ENCODE measurements at regions not wholly inside any gene's neighbourhood (a gene's known extent, or its start where the extent isn't known, plus 50 kb on each side); places are given as distances from the start of the nearest gene placed in this dataset.

GRCh38 chr2:241924069-241924908 lies 54.8 kb downstream of the RTP5 start:
- Histone ChIP-seq H3K9ac (ENCODE audit: extremely low read depth, low read length, poor library complexity, severe bottlenecking) (no peak overlapping the region), H3K4me1 (ENCODE audit: control insufficient read depth, insufficient read depth, low read length) (no peaks in the 10 kb centered on the region), H3K27ac (ENCODE audit: low read depth, low read length) (no peak overlapping the region), H3K27me3 (ENCODE audit: control insufficient read depth, insufficient read depth, low read length, poor library complexity, severe bottlenecking) (no peaks in the 10 kb centered on the region), H3K9me3 (ENCODE audit: control insufficient read depth, low read length) (no peaks in the 10 kb centered on the region), H3K36me3 (ENCODE audit: control insufficient read depth, insufficient read depth, low read length) (no peaks in the 10 kb centered on the region), H3K4me3 (ENCODE audit: low read length) (no peak overlapping the region)
- no peaks in the 10 kb centered on the region for H3K4me1 Mint-ChIP-seq
- 83 to 89% methylated on average over 2 to 11 of the region's 11 CpGs for WGBS, 2 experiments (ENCODE audit: insufficient coverage in 1 of 2, insufficient read length in 1 of 2)
- TF ChIP-seq CTCF (conservative IDR thresholded peaks at IDR 0.05) = no peak
- H3K9me3 Mint-ChIP-seq = no peaks in the 10 kb centered on the region
- H3K27ac Mint-ChIP-seq = no peak overlapping the region
- H3K4me3 Mint-ChIP-seq = no peak overlapping the region
- H3K27me3 Mint-ChIP-seq (ENCODE audit: insufficient read depth) = no peaks in the 10 kb centered on the region
- DNase-seq = peak; percentile 38
- no peaks in the 10 kb centered on the region for H3K36me3 Mint-ChIP-seq (ENCODE audit: low read depth)

GRCh38 chr2:241924909-241925250 lies 55.4 kb downstream of the RTP5 start:
- Histone ChIP-seq H3K36me3 (ENCODE audit: control insufficient read depth, insufficient read depth, low read length) (no peaks in the 10 kb centered on the region), H3K27ac (ENCODE audit: low read depth, low read length) (no peak overlapping the region), H3K27me3 (ENCODE audit: control insufficient read depth, insufficient read depth, low read length, poor library complexity, severe bottlenecking) (no peaks in the 10 kb centered on the region), H3K4me3 (ENCODE audit: low read length) (no peak overlapping the region), H3K9ac (ENCODE audit: extremely low read depth, low read length, poor library complexity, severe bottlenecking) (no peak overlapping the region), H3K9me3 (ENCODE audit: control insufficient read depth, low read length) (no peaks in the 10 kb centered on the region), H3K4me1 (ENCODE audit: control insufficient read depth, insufficient read depth, low read length) (no peaks in the 10 kb centered on the region)
- no peaks in the 10 kb centered on the region for H3K27me3 Mint-ChIP-seq (ENCODE audit: insufficient read depth)
- DNase-seq = peak; percentile 13
- no peaks in the 10 kb centered on the region for H3K36me3 Mint-ChIP-seq (ENCODE audit: low read depth)
- H3K4me3 Mint-ChIP-seq = no peak overlapping the region
- no peak overlapping the region for H3K27ac Mint-ChIP-seq
- WGBS, 2 experiments (ENCODE audit: insufficient coverage in 1 of 2, insufficient read length in 1 of 2) = 81 to 95% methylated on average over 2 to 7 of the region's 7 CpGs
- no peaks in the 10 kb centered on the region for H3K4me1 Mint-ChIP-seq
- TF ChIP-seq CTCF (conservative IDR thresholded peaks at IDR 0.05) = no peak
- H3K9me3 Mint-ChIP-seq = no peaks in the 10 kb centered on the region

GRCh38 chr2:241925277-241925676 lies 55.7 kb downstream of the RTP5 start:
- H3K9me3 ChIP-seq (ENCODE audit: control insufficient read depth, low read length) = no peaks in the 10 kb centered on the region
- Mint-ChIP-seq H3K4me1 (no peaks in the 10 kb centered on the region), H3K27me3 (ENCODE audit: insufficient read depth) (no peaks in the 10 kb centered on the region), H3K27ac (no peak overlapping the region), H3K9me3 (no peaks in the 10 kb centered on the region), H3K36me3 (ENCODE audit: low read depth) (no peaks in the 10 kb centered on the region), H3K4me3 (no peak overlapping the region)
- no peak overlapping the region for H3K4me3 ChIP-seq (ENCODE audit: low read length)
- 90 to 92% methylated on average over 9 to 15 of the region's 15 CpGs for WGBS, 2 experiments (ENCODE audit: insufficient coverage in 1 of 2, insufficient read length in 1 of 2)
- no peak overlapping the region for H3K27ac ChIP-seq (ENCODE audit: low read depth, low read length)
- no peaks in the 10 kb centered on the region for H3K4me1 ChIP-seq (ENCODE audit: control insufficient read depth, insufficient read depth, low read length)
- TF ChIP-seq CTCF (conservative IDR thresholded peaks at IDR 0.05) = no peak
- H3K27me3 ChIP-seq (ENCODE audit: control insufficient read depth, insufficient read depth, low read length, poor library complexity, severe bottlenecking) = no peaks in the 10 kb centered on the region
- no peaks in the 10 kb centered on the region for H3K36me3 ChIP-seq (ENCODE audit: control insufficient read depth, insufficient read depth, low read length)
- no peak overlapping the region for H3K9ac ChIP-seq (ENCODE audit: extremely low read depth, low read length, poor library complexity, severe bottlenecking)
- DNase-seq = peak; percentile 29

Data from endodermal cell (in vitro differentiated cells).